GM12875 (cell line): ENCODE measurements at regions not wholly inside any gene's neighbourhood (a gene's known extent, or its start where the extent isn't known, plus 50 kb on each side); places are given as distances from the start of the nearest gene placed in this dataset.

Experiments used
- H3K4me3 ChIP-seq: one replicate; pipeline ENCODE4 v1.5.1; 2011; ENCODE audit warnings: low read depth, low read length, control low read depth
- TF ChIP-seq, protein P1 (sequence below): IDR thresholded peaks from 2 replicates; pipeline ENCODE4 v1.5.1; 2011; ENCODE audit warnings: low read depth, mild to moderate bottlenecking, control low read depth, inconsistent platforms, low read length, moderate library complexity, borderline replicate concordance; ENCODE audit not compliant: insufficient read depth

DNA sequence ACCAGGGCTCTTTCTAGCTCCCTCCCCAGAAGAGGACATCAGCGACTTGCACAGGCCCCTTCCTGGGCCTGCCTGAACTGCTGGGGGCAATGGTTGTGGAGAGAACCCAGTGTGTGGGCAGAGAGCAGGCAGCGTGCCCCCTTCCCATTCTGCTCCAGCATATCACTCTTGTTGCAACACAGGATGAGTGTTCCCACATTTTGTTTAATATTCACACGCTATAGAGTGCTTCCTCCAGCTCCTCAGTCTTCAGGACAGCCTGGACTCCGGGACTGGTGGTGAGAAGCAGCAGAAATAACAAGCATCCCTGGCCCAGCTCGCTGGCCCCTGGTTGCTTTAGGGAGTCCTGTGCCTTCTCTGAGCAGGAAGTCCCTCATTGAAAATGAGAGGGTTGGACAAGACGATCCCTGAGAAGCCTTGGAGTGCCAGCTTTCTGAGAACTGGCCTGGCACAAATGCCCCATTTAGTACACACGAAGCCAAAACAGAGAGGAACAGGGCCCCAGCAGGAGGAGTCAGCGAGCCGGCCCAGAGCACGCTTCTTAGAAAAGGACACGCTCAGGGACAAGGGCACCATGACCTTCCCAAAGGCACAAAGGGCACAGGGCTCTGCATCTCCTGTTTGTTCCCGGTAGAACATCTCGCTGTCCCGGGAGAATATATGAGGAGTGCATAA lies 84.2 kb upstream of the FOXC1 start:
- H3K4me3 ChIP-seq = no peak overlapping the region
- TF ChIP-seq, protein P1, sequence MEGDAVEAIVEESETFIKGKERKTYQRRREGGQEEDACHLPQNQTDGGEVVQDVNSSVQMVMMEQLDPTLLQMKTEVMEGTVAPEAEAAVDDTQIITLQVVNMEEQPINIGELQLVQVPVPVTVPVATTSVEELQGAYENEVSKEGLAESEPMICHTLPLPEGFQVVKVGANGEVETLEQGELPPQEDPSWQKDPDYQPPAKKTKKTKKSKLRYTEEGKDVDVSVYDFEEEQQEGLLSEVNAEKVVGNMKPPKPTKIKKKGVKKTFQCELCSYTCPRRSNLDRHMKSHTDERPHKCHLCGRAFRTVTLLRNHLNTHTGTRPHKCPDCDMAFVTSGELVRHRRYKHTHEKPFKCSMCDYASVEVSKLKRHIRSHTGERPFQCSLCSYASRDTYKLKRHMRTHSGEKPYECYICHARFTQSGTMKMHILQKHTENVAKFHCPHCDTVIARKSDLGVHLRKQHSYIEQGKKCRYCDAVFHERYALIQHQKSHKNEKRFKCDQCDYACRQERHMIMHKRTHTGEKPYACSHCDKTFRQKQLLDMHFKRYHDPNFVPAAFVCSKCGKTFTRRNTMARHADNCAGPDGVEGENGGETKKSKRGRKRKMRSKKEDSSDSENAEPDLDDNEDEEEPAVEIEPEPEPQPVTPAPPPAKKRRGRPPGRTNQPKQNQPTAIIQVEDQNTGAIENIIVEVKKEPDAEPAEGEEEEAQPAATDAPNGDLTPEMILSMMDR = no peak

DNA sequence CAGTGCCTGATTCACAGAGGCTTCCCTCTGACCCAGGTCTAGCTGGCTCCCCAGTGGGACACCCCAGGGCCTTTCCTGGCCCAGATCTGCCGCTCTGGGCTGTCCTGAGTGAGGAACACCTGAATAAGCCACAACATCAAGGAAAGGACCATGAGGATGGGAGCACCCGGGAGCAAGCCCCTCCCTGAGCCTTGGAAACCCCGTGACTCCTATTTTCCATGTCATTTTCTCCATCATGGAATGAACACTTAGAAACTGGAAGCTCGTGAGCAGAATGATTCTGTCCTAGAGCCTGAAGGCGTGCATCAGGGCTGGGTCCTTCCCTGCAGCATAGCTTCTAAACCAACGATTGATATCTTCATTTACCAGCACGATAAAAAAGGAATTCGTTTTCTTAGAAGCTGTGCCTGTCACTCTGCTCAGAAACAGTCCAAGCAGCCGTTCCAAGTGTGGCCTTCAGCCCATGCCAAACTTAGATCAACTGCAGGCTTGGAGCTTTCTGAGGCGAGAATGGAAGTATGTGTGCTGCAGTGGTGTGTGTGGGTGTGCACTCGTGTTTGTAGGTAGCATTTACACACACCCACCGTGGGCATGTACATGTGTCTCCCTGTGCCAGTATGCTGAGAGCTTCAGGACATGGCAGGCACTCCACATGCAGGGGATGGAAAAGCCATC lies 83.2 kb upstream of the FOXC1 start:
- no peak overlapping the region for H3K4me3 ChIP-seq
- TF ChIP-seq, protein P1 = no peak

DNA sequence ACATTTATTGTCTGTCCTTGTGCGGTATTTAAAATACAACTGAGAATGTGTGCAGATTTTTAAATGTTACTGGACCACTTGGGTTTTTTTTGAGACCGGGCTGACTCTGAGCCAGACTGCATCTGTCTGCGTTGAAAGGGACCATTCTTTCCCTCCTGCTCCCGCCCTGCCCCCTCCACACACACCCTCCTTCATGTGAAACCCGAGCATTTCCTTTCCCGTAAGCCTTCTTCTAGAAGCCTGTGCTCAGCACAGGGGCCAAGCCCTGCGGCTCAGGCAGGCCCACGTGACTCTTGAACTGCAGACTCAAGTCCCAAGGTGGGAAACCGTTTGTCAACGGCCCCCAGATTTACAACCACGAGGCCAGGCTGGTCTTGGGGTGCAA lies 82.7 kb upstream of the FOXC1 start:
- TF ChIP-seq, protein P1 = no peak
- no peak overlapping the region for H3K4me3 ChIP-seq

DNA sequence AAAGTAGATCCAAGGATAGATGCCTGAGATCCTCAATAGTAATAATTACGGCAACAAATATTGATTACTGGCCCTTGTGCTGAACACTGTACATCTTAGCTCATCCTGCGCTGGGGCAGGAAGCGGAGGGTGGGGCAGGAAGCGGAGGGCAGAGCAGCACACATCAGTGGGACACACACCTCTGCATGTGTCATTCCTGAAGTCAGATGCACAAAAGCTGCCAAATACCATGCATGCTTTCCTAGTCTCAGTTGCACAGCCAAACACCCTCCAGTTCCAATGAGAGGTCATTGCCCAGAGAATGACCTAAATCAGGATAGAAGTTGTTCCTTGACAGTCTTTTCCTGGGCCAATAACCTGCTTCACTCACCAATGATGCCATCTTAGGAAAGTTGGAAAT lies 74.4 kb upstream of the FOXC1 start:
- TF ChIP-seq, protein P1 = no peak
- no peak overlapping the region for H3K4me3 ChIP-seq

DNA sequence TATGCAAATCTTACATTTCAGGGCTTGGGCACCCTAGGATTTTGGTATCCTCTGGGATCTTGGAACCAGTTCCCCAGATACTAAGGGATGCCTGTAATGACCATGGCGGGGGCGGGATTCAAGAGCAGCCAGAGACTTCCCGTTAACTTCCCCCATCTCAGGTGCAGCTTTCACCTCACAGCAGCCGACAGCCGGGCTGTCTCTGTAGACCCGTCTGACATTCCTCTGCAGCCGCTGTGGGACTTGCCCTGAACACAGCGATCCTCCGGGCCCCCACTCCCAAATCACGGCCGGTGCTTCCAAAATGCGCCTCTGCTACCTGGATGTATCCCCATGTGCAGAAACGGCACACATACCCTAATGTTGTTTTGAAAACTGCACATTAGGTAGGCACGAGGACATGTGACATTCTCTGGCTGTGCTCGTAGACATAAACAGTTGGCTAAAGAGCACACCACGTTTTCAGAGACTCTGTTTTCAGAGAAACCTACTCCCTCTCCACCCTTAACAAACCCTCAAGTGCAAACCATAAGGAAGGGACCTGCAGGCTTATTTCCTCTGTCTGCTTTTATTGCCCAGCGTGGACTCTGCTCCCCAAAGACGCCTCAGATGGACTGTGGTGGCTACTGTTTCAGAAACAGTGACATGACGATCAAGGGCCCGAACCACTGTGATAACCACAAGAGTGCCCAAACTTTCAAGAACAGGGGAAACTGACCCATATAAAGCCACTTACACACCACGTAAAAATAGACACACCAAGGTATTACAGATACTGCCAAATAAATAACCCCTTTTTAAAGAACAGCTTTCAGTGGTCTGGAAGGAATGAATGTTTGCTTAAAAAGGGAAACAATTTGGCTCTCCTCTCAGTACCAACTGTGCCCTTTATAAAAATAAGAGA lies 72.9 kb upstream of the FOXC1 start:
- H3K4me3 ChIP-seq = no peak overlapping the region
- TF ChIP-seq, protein P1 = no peak

DNA sequence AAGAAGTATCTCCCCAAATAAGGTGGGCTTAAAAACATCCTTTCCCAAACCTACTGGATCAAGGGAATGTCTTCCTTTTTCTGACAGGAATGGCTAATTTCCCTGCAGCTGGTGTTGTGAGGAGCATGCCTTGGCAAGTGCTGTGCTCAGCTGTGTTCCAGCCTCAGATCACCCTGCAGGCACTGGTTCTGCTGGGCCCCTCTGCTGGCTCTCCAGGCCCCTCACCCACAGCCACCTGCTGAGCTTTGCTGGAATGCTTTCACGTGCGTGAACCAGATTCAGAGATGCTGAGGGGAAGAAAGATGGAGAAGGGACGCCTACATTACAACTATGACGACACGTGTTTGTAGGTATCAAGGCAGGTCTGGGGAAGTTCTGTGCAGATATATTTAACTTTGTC lies 71.3 kb upstream of the FOXC1 start:
- TF ChIP-seq, protein P1 = no peak
- H3K4me3 ChIP-seq = no peak overlapping the region
